ENCODE measurements at regions not wholly inside any gene's neighbourhood (a gene's known extent, or its start where the extent isn't known, plus 50 kb on each side); places are given as distances from the start of the nearest gene placed in this dataset.

DNA sequence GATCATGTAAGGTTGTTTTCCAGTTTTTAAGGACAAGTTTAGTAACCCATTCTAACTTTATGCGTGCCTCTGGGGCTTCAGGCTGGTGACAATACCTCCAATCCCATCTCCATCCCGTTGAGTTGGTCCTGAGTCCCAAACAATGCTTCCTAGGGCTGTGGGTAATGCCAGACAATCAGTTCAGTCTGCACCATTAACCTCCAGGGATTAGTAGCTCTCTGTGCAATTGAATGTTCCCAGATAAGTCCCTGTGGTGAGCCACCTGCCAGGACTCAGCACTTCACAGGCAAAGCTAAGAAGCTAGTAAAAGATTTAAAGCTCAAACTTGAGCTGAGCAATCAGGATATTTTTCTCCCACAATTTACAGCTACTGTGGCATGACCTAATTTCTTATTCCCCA lies 462.2 kb upstream of the PTBP2 start:
- TF ChIP-seq CTCF (IDR thresholded peaks at IDR 0.05), result no peak
- TF ChIP-seq ZFX (IDR thresholded peaks at IDR 0.05; ENCODE audit: borderline replicate concordance), result no peak
